Neural progenitor cell (in vitro differentiated cells): ENCODE measurements at regions not wholly inside any gene's neighbourhood (a gene's known extent, or its start where the extent isn't known, plus 50 kb on each side); places are given as distances from the start of the nearest gene placed in this dataset.

Experiments used
- EZH2 ChIP-seq: fragments of 200-600 bp; sonication (generic); IDR thresholded peaks from 2 replicates; pipeline ENCODE4 v1.6.1; 2017; ENCODE audit warnings: antibody characterized with exemption, mild to moderate bottlenecking, moderate library complexity
- TF ChIP-seq, protein P1 (sequence below): fragments of 200-600 bp; sonication (generic); IDR thresholded peaks from 2 replicates; pipeline ENCODE4 v1.5.1; 2017; ENCODE audit warnings: antibody characterized with exemption, mild to moderate bottlenecking

DNA sequence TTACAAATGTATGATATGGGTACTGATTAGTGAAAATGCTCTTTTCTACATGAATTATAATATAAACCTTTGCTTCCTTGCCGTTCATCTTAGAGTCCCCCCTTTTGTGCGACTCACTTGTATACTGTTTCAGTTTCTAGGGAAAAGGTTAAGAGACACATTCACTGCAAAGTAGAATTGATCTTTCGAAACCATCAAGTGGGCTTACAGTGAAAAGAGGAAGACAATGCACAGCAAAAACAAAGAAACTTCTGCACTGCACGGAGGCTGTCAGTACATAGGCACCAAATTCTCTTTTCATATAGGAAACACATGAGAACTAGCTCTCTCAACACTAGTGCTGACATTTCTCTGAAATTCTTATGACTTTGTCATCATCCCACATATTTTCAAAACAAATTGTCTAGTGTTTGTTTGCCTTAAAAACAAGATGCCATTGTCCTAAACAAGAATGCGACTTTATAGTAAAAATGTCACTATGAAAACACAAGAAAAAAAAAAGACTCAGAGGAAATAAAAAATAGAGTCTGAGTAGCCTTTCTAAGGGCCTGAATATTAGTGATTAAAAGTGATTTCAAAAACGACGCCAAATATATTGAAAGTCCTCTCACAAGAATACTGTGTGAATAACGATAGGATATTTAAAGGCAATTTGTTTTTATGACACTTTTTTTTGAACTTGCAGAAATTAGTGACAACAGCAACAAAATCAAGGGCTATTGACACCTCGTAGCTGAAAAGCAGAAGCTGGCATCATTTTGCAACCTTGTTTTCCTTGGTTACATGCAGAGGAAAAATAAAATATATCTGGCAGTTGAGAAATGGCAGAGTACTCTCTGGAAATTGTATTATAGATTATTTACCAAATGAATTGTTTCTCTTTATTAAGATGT is 827.0 kb downstream of the BCL11A start:
- TF ChIP-seq, protein P1, sequence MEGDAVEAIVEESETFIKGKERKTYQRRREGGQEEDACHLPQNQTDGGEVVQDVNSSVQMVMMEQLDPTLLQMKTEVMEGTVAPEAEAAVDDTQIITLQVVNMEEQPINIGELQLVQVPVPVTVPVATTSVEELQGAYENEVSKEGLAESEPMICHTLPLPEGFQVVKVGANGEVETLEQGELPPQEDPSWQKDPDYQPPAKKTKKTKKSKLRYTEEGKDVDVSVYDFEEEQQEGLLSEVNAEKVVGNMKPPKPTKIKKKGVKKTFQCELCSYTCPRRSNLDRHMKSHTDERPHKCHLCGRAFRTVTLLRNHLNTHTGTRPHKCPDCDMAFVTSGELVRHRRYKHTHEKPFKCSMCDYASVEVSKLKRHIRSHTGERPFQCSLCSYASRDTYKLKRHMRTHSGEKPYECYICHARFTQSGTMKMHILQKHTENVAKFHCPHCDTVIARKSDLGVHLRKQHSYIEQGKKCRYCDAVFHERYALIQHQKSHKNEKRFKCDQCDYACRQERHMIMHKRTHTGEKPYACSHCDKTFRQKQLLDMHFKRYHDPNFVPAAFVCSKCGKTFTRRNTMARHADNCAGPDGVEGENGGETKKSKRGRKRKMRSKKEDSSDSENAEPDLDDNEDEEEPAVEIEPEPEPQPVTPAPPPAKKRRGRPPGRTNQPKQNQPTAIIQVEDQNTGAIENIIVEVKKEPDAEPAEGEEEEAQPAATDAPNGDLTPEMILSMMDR, result no peak
- no peak for TF ChIP-seq EZH2
